Stomach smooth muscle (tissue), 2 donors: ENCODE measurements at regions not wholly inside any gene's neighbourhood (a gene's known extent, or its start where the extent isn't known, plus 50 kb on each side); places are given as distances from the start of the nearest gene placed in this dataset.
A peak's percentile ranks its signal among the peaks of the same experiment; 100 is the strongest.

ENCODE experiments used
- H3K27ac ChIP-seq: one replicate; pipeline ENCODE4 v1.7.0; 2013; ENCODE audit warnings: mild to moderate bottlenecking, low read length, inconsistent platforms
- H3K27me3 ChIP-seq, 2 donors: one replicate each; pipeline ENCODE4 v1.7.0; 2013; ENCODE audit warnings: low read length in 2 of 2; ENCODE audit not compliant: insufficient read depth in 2 of 2, control insufficient read depth in 1 of 2
- H3K36me3 ChIP-seq, 2 donors: one replicate each; pipeline ENCODE4 v1.7.0; 2013; ENCODE audit warnings: low read length in 2 of 2; ENCODE audit not compliant: control insufficient read depth in 2 of 2, insufficient read depth in 2 of 2
- H3K4me1 ChIP-seq: one replicate; pipeline ENCODE4 v1.7.0; 2013; ENCODE audit warnings: low read length; ENCODE audit not compliant: control insufficient read depth, insufficient read depth
- H3K4me3 ChIP-seq, 2 donors: one replicate each; pipeline ENCODE4 v1.7.0; 2013; ENCODE audit warnings: low read length in 2 of 2
- H3K9ac ChIP-seq, 2 donors: one replicate each; pipeline ENCODE4 v1.7.0; 2013; ENCODE audit warnings: low read length in 2 of 2, mild to moderate bottlenecking in 1 of 2
- H3K9me3 ChIP-seq, 2 donors: one replicate each; pipeline ENCODE4 v1.7.0; 2013; ENCODE audit warnings: low read length in 2 of 2; ENCODE audit not compliant: control insufficient read depth in 2 of 2
- donor health status: healthy.
- donor health status: Pancreatic carcinoma.

DNA sequence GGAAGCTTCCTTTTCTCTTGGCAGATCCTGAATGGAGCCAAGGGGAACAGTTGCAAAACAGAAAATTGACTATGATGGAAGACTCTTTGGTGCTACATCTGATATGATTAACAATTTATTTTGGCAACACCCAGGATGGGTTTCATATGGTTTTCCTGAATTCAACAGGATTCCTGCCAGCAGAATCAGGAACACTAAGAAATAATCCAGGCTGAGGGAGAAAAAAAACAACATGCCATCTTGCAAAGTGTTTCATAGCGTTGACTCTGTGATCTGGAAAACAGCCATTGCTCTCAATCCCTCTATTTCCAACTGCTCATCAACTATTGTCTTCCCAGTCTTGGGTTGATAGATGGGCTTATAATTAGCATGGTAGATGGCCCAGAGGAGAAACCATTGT is 303.8 kb upstream of the KLF3 start:
- no peak overlapping the region for H3K9ac ChIP-seq
- no peaks in the 10 kb centered on the region for H3K36me3 ChIP-seq
- no peak overlapping the region for H3K4me3 ChIP-seq
- no peaks in the 10 kb centered on the region for H3K9me3 ChIP-seq
- H3K27ac ChIP-seq = no peak overlapping the region
- H3K4me1 ChIP-seq = no peaks in the 10 kb centered on the region
- H3K27me3 ChIP-seq = no peaks in the 10 kb centered on the region

- H3K36me3 ChIP-seq = no peaks in the 10 kb centered on the region
- H3K27ac ChIP-seq = no peak overlapping the region
- H3K9me3 ChIP-seq = no peaks in the 10 kb centered on the region
- no peak overlapping the region for H3K9ac ChIP-seq
- peaks cover 10% of the 10 kb centered on the region for H3K4me1 ChIP-seq
- no peaks in the 10 kb centered on the region for H3K27me3 ChIP-seq
- no peak overlapping the region for H3K4me3 ChIP-seq
These were observed 299.5 kb upstream of the KLF3 start for GRCh38 chr4:38364383-38364963.

DNA sequence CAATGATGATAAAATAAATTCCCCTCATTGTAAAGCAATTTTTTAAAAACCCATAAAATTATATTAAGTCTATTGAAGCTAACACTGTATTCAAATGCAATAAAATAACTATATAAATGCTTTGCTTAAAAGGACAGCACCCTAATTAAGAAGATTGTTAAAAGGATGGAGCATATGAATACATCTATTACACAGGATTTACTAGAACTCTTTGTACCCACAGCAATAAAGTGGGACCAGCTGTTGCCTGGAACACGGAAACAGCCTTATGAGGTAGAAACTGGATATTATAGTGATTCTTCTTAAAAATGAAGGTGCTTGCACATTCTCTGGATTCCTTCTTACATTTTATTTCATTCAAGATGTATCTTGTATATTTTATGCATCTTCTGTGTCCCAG is 298.7 kb upstream of the KLF3 start:
- H3K27ac ChIP-seq = no peak overlapping the region
- H3K27me3 ChIP-seq = no peaks in the 10 kb centered on the region
- no peak overlapping the region for H3K9ac ChIP-seq
- no peaks in the 10 kb centered on the region for H3K9me3 ChIP-seq
- no peaks in the 10 kb centered on the region for H3K36me3 ChIP-seq
- no peak overlapping the region for H3K4me3 ChIP-seq
- peaks cover 10% of the 10 kb centered on the region for H3K4me1 ChIP-seq

GRCh38 chr4:38365748-38366310 is 298.2 kb upstream of the KLF3 start:
- Histone ChIP-seq H3K27ac (no peak overlapping the region), H3K36me3 (no peaks in the 10 kb centered on the region), H3K27me3 (no peaks in the 10 kb centered on the region), H3K4me1 (peaks cover 10% of the 10 kb centered on the region), H3K9ac (no peak overlapping the region), H3K4me3 (no peak overlapping the region), H3K9me3 (no peaks in the 10 kb centered on the region)

DNA sequence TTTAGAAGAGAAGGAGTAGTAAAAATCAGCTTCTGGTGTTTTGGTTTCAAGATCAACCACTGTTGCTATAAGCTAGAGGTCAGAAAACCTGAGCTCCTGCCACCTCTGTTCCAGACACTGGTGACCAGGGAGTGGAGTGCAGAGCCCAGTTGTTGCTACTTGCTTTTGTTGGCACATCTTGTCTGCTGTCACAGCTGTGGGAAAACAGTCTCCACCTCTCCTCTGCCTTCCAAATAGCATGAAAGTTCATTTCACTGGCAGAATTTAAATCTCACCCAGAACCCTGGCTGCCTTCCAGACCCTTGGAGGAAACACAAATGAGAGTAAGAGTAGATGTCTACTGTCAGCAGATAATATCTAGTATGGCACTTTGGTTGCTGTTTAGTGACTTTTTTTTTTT is 297.5 kb upstream of the KLF3 start:
- no peak overlapping the region for H3K27ac ChIP-seq
- peaks cover 10% of the 10 kb centered on the region for H3K4me1 ChIP-seq
- no peaks in the 10 kb centered on the region for H3K36me3 ChIP-seq
- no peaks in the 10 kb centered on the region for H3K9me3 ChIP-seq
- H3K4me3 ChIP-seq = no peak overlapping the region
- H3K27me3 ChIP-seq = no peaks in the 10 kb centered on the region
- H3K9ac ChIP-seq = no peak overlapping the region

DNA sequence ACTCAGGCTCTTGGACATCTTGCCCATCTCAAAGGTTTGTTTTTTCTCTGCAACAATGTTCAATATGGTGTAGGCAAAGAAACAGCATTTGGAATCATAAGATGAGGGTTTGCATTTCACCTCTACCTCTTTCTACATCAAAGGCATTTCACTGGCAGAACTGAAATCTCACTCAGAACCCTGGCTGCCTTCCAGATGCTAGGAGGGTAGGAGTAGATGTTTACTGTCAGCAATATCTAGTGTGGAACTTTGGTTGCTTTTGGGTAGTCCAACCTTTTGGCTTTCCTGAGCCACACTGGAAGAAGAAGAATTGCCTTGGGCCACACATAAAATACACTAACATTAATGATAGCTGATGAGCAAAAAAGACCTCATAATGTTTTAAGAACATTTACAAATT is 297.0 kb upstream of the KLF3 start:
- Histone ChIP-seq H3K27ac (no peak overlapping the region), H3K4me3 (no peak overlapping the region), H3K9ac (no peak overlapping the region), H3K27me3 (no peaks in the 10 kb centered on the region), H3K4me1 (peaks cover 10% of the 10 kb centered on the region), H3K9me3 (no peaks in the 10 kb centered on the region), H3K36me3 (no peaks in the 10 kb centered on the region)

DNA sequence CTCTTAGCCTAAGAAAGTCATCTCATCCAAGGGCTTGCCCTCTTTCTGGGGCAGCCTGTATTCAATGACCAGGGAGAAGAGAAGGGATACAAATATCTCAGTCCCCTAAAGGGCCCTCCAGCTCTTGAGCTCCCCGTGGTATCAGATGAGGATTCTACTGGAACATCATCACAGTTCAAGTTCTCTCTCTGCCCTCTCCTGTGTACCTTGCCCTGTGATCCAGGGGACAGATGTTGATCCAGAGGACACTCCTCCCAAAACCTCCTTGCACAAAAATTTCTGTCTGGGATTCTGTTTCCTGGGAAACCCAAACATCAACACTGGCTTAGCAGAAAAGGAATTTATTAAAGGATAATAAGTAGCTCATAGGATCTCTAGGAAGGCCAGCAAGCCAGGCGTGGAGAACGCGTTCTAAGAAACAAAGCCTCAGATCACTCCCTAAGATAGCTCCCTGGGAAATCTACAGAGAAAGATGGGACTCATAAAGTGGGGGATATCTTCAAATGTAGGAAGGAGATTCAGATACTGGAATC is 296.3 kb upstream of the KLF3 start:
- Histone ChIP-seq H3K4me3 (no peak overlapping the region), H3K27me3 (no peaks in the 10 kb centered on the region), H3K4me1 (peaks cover 10% of the 10 kb centered on the region), H3K9ac (no peak overlapping the region), H3K9me3 (peaks cover 0 to 3% of the 10 kb centered on the region in 2 donors), H3K27ac (peak overlapping the region; percentile 24), H3K36me3 (no peaks in the 10 kb centered on the region)

GRCh38 chr4:38368613-38369012 is 295.4 kb upstream of the KLF3 start:
- Histone ChIP-seq H3K36me3 (no peaks in the 10 kb centered on the region), H3K4me1 (peaks cover 10% of the 10 kb centered on the region), H3K4me3 (no peak overlapping the region), H3K27ac (no peak overlapping the region), H3K27me3 (no peaks in the 10 kb centered on the region), H3K9ac (no peak overlapping the region), H3K9me3 (peaks cover 0 to 3% of the 10 kb centered on the region in 2 donors)

DNA sequence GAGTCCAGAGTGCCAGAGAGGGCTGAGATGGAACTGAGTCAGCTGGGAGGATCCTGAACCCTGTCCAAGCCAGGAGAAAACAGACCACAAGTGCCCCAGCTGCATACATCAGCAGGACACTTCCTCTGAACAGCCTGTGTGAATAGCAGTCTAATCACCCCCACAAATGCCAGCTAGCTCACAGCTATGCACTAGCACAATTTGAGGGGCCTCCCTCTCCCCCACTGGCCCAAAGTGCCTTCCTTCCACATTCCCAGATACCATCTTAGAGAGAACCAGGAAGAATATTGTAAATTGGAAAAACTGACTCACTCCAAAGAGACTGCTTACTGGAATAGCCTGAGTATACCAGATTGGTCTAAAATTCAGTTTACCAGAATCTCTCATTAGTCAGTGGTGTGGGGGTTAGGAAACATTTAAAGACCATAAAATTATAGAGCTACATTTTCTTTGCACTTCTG is 292.6 kb upstream of the KLF3 start:
- Histone ChIP-seq H3K27me3 (no peaks in the 10 kb centered on the region), H3K36me3 (no peaks in the 10 kb centered on the region), H3K9ac (no peak overlapping the region), H3K27ac (no peak overlapping the region), H3K4me3 (no peak overlapping the region), H3K4me1 (peaks cover 8% of the 10 kb centered on the region), H3K9me3 (peaks cover 0 to 3% of the 10 kb centered on the region in 2 donors)

GRCh38 chr4:38373375-38373774 is 290.6 kb upstream of the KLF3 start:
- H3K36me3 ChIP-seq = no peaks in the 10 kb centered on the region
- no peaks in the 10 kb centered on the region for H3K27me3 ChIP-seq
- H3K9me3 ChIP-seq = peaks cover 0 to 3% of the 10 kb centered on the region in 2 donors
- H3K4me1 ChIP-seq = no peaks in the 10 kb centered on the region
- H3K4me3 ChIP-seq = no peak overlapping the region
- H3K27ac ChIP-seq = no peak overlapping the region
- H3K9ac ChIP-seq = no peak overlapping the region

- Histone ChIP-seq H3K4me3 (no peak overlapping the region), H3K36me3 (no peaks in the 10 kb centered on the region), H3K9me3 (peaks cover 0 to 3% of the 10 kb centered on the region in 2 donors), H3K27ac (no peak overlapping the region), H3K4me1 (no peaks in the 10 kb centered on the region), H3K9ac (no peak overlapping the region), H3K27me3 (no peaks in the 10 kb centered on the region)
These were observed 286.8 kb upstream of the KLF3 start for GRCh38 chr4:38377195-38377594.
